GM12878 (cell line): ENCODE measurements at regions not wholly inside any gene's neighbourhood (a gene's known extent, or its start where the extent isn't known, plus 50 kb on each side); places are given as distances from the start of the nearest gene placed in this dataset.

Experiments
- CEBPB ChIP-seq, 2 experiments: fragments of 150-350 bp in 1 of 2; IDR thresholded peaks; 2 replicates each; pipeline ENCODE4 v1.6.1; 2012 to 2014; ENCODE audit warnings: low read depth in 2 of 2, low read length in 2 of 2, borderline replicate concordance in 1 of 2, inconsistent platforms in 1 of 2
- KAT2A ChIP-seq: conservative IDR thresholded peaks from 2 replicates; pipeline ENCODE4 v1.6.1; 2011; ENCODE audit warnings: low read depth, low read length; ENCODE audit not compliant: control insufficient read depth
- NRF1 ChIP-seq: conservative IDR thresholded peaks from 2 replicates; pipeline ENCODE4 v1.6.1; 2011; ENCODE audit warnings: mild to moderate bottlenecking, low read depth, low read length, improper control_type of control experiment
- POLR2A ChIP-seq: IDR thresholded peaks from 2 replicates; pipeline ENCODE4 v1.6.1; 2011; ENCODE audit warnings: low read depth, mild to moderate bottlenecking, low read length
- SMARCA5 ChIP-seq: fragments of 450-650 bp; IDR thresholded peaks from 2 replicates; pipeline ENCODE4 v1.6.1; 2017; ENCODE audit warnings: mild to moderate bottlenecking
- SPI1 ChIP-seq: IDR thresholded peaks from 2 replicates; pipeline ENCODE4 v1.6.1; 2011; ENCODE audit warnings: low read depth, mild to moderate bottlenecking, low read length, moderate library complexity, borderline replicate concordance; ENCODE audit not compliant: insufficient read depth
- TF ChIP-seq, protein P1 (sequence below): fragments of 450-650 bp; IDR thresholded peaks from 2 replicates; pipeline ENCODE4 v1.6.1; 2018; ENCODE audit warnings: mild to moderate bottlenecking, low read depth, moderate library complexity; ENCODE audit not compliant: partially characterized antibody
- TF ChIP-seq, protein P2 (sequence below): fragments of 450-650 bp; IDR thresholded peaks from 2 replicates; pipeline ENCODE4 v1.6.1; 2017; ENCODE audit warnings: mild to moderate bottlenecking, moderate library complexity
- TF ChIP-seq, protein P3 (sequence below): fragments of 150-350 bp; IDR thresholded peaks from 2 replicates; pipeline ENCODE4 v1.6.1; 2014; ENCODE audit warnings: mild to moderate bottlenecking, low read depth, low read length
- TF ChIP-seq, protein P4 (sequence below): fragments of 450-650 bp; conservative IDR thresholded peaks from 2 replicates; pipeline ENCODE4 v1.6.1; 2017; ENCODE audit warnings: mild to moderate bottlenecking, moderate library complexity

DNA sequence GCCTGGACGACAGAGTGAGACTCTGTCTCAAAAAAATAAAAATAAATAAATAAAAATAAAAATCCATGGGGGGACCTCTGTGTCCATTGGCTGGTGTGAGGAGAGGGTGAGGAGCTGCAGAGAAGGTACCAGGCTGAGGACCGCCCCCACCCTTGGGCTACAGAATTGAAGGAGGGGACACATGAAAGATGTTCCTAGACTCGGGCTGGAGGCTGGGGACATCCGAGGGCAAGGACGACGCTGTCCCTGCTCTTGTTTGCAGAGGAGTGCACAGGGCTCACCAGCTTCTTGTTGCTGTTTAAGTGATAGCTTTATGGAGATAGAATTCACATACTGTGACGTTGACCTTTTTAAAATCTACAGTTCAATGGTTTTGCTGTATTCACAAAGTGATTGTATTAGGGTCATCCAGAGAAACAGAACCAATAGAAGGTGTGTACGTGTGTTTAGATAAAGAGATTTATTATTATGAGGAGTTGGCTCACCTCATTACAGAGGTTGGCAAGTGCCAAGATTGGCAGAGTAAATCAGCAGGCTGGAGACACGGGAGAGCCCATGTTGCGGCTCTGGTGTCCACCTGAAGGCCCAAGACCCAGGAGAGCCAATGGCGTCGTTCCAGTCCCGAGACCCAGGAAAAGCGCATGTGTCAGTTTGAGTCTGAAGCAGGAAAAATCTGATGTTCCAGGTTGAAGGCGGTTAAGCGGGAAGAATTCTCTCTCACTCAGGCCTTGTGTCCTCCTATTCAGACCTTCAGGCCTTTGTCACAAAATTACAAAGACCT, 320.7 kb downstream of the SEC14L1 start (continued):
- TF ChIP-seq, protein P1, sequence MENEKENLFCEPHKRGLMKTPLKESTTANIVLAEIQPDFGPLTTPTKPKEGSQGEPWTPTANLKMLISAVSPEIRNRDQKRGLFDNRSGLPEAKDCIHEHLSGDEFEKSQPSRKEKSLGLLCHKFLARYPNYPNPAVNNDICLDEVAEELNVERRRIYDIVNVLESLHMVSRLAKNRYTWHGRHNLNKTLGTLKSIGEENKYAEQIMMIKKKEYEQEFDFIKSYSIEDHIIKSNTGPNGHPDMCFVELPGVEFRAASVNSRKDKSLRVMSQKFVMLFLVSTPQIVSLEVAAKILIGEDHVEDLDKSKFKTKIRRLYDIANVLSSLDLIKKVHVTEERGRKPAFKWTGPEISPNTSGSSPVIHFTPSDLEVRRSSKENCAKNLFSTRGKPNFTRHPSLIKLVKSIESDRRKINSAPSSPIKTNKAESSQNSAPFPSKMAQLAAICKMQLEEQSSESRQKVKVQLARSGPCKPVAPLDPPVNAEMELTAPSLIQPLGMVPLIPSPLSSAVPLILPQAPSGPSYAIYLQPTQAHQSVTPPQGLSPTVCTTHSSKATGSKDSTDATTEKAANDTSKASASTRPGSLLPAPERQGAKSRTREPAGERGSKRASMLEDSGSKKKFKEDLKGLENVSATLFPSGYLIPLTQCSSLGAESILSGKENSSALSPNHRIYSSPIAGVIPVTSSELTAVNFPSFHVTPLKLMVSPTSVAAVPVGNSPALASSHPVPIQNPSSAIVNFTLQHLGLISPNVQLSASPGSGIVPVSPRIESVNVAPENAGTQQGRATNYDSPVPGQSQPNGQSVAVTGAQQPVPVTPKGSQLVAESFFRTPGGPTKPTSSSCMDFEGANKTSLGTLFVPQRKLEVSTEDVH, result no peak
- TF ChIP-seq, protein P2, sequence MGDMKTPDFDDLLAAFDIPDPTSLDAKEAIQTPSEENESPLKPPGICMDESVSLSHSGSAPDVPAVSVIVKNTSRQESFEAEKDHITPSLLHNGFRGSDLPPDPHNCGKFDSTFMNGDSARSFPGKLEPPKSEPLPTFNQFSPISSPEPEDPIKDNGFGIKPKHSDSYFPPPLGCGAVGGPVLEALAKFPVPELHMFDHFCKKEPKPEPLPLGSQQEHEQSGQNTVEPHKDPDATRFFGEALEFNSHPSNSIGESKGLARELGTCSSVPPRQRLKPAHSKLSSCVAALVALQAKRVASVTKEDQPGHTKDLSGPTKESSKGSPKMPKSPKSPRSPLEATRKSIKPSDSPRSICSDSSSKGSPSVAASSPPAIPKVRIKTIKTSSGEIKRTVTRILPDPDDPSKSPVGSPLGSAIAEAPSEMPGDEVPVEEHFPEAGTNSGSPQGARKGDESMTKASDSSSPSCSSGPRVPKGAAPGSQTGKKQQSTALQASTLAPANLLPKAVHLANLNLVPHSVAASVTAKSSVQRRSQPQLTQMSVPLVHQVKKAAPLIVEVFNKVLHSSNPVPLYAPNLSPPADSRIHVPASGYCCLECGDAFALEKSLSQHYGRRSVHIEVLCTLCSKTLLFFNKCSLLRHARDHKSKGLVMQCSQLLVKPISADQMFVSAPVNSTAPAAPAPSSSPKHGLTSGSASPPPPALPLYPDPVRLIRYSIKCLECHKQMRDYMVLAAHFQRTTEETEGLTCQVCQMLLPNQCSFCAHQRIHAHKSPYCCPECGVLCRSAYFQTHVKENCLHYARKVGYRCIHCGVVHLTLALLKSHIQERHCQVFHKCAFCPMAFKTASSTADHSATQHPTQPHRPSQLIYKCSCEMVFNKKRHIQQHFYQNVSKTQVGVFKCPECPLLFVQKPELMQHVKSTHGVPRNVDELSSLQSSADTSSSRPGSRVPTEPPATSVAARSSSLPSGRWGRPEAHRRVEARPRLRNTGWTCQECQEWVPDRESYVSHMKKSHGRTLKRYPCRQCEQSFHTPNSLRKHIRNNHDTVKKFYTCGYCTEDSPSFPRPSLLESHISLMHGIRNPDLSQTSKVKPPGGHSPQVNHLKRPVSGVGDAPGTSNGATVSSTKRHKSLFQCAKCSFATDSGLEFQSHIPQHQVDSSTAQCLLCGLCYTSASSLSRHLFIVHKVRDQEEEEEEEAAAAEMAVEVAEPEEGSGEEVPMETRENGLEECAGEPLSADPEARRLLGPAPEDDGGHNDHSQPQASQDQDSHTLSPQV, result 0 out of 2 replicates have a peak, but pooled peaks have one; percentile 27
- TF ChIP-seq POLR2A, result peak; percentile 55
- TF ChIP-seq NRF1, result no peak
- TF ChIP-seq CEBPB (IDR thresholded peaks at IDR 0.05; ENCODE audit: borderline replicate concordance in 1 of 2, low read depth in 2 of 2, low read length in 2 of 2), result no peak
- TF ChIP-seq, protein P3, sequence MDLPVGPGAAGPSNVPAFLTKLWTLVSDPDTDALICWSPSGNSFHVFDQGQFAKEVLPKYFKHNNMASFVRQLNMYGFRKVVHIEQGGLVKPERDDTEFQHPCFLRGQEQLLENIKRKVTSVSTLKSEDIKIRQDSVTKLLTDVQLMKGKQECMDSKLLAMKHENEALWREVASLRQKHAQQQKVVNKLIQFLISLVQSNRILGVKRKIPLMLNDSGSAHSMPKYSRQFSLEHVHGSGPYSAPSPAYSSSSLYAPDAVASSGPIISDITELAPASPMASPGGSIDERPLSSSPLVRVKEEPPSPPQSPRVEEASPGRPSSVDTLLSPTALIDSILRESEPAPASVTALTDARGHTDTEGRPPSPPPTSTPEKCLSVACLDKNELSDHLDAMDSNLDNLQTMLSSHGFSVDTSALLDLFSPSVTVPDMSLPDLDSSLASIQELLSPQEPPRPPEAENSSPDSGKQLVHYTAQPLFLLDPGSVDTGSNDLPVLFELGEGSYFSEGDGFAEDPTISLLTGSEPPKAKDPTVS, result no peak
- no peak for TF ChIP-seq SMARCA5
- no peak for TF ChIP-seq KAT2A
- TF ChIP-seq SPI1, result no peak
- TF ChIP-seq, protein P4, sequence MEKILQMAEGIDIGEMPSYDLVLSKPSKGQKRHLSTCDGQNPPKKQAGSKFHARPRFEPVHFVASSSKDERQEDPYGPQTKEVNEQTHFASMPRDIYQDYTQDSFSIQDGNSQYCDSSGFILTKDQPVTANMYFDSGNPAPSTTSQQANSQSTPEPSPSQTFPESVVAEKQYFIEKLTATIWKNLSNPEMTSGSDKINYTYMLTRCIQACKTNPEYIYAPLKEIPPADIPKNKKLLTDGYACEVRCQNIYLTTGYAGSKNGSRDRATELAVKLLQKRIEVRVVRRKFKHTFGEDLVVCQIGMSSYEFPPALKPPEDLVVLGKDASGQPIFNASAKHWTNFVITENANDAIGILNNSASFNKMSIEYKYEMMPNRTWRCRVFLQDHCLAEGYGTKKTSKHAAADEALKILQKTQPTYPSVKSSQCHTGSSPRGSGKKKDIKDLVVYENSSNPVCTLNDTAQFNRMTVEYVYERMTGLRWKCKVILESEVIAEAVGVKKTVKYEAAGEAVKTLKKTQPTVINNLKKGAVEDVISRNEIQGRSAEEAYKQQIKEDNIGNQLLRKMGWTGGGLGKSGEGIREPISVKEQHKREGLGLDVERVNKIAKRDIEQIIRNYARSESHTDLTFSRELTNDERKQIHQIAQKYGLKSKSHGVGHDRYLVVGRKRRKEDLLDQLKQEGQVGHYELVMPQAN, result 0 out of 2 replicates have a peak, but pooled peaks have one; percentile 8
